ENCODE measurements at regions not wholly inside any gene's neighbourhood (a gene's known extent, or its start where the extent isn't known, plus 50 kb on each side); places are given as distances from the start of the nearest gene placed in this dataset.

DNA sequence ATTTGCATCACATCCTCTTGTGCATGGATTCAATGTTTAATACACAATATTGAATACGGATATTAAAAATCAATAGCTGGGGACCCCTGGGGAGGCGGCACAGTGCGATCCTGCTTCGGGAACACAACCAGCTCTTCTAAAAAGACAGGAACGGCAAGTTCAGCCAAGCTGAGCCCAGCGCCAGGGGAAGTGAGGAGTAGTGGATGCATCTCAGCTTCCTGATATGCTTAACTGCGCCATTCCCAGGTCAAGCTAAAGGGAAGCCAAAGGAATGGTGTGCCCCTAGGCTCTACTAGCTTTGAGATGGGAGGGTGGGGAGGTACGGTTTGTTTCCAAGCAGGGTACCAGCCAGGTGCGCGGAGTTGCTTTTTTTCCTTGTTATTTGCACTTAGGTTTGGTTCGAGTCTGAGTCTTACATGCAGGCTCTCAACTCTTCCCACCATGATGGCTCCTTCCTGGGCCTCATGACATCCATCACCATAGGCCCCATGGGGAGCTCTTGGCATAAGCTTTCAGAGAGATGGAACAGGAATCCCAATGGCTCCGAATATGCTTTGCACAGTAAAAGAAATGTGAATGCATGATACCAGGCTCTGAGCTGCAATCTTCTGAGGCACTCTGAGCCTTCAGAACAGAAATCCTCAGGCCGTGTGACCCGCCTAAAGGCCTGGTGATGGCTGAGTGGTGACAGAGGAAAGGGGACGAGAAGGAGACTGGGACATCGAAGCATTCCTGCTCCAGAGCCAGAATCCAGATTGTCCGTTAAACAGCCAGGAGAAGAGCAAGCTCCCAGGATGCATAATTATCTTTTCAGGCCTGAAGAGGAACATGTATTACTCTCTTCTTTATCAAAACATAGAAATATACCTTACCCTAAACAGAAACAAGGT, 51.8 kb upstream of the BCOR start:
- DNase-seq (ENCODE audit: low read depth in 2 of 2): no peak

- DNase-seq (ENCODE audit: low read depth in 2 of 2): no peak
These were observed 50.9 kb upstream of the BCOR start for GRCh38 chrX:40148385-40149285.

- no peak for DNase-seq (ENCODE audit: low read depth in 2 of 2)
These were observed 50.2 kb upstream of the BCOR start for GRCh38 chrX:40147971-40148370.
